ENCODE measurements at regions not wholly inside any gene's neighbourhood (a gene's known extent, or its start where the extent isn't known, plus 50 kb on each side); places are given as distances from the start of the nearest gene placed in this dataset.

DNA sequence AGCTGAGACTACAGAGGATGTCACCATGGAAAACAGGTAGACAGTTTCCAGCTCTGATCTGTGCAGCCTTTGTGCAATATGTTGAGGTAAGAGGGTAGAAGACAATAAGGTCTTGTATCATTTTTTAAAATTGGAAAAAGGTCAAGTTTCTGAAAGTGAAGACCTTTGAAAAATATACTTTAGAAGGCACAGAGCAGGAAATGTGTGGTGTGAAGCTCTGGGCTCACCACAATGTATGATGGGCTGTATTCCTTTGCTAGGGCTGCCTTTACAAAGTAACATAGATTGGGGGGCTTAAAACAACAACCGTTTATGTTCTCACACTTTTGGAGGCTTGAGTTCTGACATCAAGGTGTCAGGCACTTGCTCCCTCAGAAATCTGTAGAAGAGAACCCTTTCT is 514.3 kb upstream of the JARID2 start:
- DNase-seq (ENCODE audit: low spot score) = no peak

DNA sequence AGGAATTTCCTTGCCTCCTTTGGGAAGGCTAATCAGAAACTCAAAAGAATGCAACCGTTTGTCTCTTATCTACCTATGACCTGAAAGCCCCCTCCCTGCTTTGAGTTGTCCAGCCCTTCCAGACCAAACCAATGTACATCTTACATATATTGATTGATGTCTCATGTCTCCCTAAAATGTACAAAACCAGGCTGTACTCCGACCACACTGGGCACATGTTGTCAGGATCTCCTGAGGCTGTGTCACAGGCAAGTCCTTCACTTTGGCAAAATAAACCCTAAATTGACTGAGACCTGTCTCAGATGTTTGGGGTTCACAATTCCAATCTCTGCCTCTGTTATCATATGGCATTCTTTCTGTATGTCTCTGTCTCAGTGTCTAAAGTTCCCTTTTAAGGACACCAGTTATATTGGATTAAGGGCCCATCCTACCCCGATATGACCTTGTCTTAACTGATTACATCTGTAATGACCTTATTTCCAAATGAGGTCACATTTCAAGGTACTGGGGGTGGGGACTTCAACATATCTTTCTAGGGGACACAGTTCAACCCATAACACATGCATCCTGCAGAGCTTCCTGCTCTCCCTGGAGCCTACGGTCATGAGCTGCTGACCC is 513.5 kb upstream of the JARID2 start:
- no peak for DNase-seq (ENCODE audit: low spot score)

DNA sequence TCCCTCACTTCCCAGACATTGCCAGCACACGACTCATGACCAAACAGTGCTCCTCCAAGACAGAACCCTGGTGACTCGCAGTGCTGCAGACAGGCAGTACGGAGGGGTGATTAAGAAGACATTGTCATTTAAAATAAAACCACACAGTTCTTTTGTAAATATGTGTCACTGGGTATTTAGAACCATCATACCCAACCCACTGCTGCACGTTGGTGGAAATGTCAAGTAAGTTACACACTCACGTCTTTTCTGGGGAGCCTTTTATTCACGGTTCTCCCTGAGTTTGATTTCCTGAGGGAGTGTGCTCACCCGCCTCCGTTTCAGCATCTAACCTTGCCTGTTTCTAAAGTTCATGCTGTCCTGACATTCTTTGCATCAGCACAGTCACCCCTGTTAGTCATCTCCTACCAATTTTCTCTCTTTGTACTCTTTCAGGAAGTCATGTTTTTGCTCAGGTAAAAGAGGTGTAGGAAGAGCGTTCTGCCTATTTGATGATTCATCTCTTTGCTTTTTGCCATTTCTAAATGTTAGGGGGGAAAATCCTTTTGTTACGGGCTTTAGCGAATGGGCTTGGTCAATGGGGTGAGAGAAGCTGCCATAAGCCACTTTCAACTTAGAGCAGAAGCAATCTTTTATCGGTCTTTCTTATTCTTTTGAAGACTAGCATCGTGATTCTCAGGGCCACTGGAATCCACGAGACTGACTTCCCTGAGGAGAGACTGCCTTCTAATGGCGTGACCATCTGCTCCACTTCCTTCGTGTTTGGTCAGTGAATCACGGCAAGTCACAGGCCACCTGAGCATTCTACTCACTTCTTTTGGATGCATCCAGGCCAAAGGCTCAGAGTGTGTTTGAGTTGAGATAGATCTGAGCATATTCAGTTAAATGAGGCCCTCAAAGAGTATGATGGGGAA is 512.8 kb upstream of the JARID2 start:
- DNase-seq (ENCODE audit: low spot score) = peak; percentile 60

DNA sequence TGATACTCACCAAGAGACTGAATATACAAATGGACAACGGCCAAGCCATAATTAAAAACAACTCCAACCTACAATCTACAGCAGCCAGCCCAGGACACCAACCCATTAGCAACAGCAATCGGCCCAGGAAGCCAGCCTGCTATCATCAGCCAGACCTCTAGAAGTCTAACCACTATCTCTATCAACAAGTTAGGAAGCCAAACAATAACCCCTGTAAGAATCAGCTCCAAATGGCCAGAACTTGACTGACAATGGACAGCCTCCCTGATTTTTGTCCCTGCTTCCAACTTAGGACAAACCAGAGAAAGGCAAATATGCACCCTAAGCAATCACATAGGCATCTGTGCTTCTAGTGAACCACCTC is 511.8 kb upstream of the JARID2 start:
- DNase-seq (ENCODE audit: low spot score) = no peak

DNA sequence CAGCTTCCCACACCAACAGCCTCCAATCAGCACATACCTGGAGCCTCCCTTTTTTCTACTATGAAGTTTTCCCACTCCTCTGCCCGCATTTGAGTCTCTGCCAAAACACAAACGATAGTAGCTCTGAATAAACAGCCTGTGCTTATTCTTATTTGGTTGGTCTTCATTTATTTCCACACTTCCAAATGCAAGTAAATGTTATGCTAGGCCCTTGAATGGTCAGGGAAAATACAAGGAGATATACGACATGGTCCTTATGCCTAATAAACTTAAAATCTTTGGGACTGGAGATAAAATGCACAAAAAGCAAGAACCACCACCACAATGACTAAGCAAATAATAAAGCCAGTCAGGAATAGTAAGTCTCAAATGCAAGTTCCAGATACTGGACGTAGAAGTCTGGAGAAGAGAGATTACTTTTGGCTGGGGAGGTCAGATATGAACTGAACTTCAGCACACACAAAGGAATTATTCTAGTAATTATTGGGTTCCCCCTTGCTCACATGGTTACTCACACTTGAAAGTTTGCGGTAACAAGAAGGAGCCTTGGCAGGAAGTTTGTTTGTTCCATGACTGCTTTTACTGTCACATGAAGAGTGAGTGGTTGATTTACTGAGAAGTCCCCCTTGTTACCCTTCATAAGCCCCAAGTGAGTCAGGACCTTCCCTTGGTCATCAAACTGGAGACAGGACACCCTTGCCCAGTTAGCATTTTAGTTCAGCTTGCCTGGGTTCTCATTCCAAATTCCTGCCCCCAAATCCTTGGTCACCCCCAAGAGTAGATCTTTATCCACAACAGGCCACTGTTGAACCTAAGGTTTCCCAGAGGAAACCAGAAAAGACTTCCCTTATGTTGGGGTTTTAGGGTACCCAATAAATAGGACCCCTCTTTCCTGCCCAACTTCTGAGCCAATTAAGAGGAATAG is 511.2 kb upstream of the JARID2 start:
- peak; percentile 94 for DNase-seq (ENCODE audit: low spot score)

DNA sequence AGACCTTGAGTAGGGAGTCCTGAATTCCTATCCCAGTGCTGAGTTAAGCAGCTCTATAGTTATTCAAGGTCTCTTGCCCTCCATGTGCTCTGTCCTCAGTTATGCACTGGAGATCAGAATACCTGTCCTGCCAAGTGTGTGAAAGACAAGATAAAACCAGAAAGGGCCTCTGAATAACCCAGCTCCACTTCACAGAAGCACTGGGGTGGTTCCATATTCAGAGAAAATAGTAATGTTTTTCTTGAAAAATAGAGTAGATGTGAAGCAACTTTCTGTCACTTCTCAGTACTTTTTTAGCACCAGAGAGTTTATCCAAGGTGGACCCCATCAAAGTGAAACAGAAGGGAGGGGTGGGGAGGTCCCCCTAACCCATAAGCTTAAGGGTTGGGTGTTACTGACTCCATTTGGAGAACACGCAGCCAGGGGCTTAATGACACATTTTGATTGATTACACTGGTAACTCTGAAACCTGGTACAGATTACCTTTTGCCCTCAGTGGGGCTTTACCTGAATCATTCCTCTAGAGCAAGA is 509.8 kb upstream of the JARID2 start:
- no peak for DNase-seq (ENCODE audit: low spot score)

DNA sequence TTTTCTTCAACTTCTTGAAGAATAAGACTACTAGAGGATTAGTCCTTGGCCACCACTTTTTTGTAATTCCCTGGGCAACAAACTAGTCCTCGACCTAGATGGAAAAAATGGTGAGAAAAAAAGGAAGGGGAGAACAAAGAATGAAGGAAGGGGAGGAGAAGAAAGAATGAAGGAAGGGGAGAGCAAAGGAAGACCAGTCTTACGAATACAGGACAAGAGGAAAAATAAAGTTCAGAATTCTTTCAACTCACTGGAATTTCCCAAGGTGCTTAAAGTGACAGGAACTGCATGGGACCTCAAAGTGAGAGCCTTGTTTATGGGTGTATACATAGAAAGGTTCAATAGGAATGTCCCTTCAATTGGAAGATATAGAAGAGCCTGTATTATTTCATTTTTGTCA is 509.3 kb upstream of the JARID2 start:
- DNase-seq (ENCODE audit: low spot score) = no peak

DNA sequence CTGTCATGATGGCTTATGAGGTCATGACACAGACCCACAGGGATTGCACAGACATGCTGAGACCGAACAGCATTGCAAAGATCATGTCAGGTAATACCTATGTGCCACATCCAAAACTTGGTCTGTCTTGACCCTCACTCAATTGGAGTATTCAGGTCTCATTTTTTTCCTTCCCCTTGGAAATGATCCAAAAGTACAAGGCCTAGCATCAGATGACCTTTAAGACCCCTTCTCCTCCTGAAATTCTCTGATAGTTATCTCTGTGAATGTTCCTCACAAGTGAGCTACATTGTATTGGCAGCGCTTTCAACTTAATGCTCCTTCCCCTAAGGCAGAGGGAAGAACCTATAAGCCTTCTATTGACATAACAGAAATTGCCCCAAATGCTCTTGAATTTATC is 507.4 kb upstream of the JARID2 start:
- DNase-seq (ENCODE audit: low spot score) = no peak

DNA sequence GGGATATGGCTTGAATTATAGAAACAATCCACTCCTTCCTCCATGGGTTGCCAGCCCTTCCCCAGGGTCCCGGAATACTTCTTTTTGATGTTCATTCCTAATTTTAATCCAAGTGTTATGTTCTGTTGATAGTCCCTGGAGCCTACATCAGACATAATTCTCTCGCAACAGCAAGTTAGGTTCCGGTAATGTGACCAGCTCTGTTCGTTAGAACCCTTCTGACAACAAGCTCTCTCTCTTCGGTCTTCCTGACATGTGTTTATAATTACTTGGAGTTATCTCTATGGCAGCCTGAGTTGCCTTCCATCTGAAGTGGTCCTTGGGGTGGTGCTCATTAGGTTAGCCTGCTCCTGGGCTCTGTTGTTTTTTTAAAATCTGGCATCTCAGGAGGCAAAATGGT is 506.9 kb upstream of the JARID2 start:
- DNase-seq (ENCODE audit: low spot score) = no peak

DNA sequence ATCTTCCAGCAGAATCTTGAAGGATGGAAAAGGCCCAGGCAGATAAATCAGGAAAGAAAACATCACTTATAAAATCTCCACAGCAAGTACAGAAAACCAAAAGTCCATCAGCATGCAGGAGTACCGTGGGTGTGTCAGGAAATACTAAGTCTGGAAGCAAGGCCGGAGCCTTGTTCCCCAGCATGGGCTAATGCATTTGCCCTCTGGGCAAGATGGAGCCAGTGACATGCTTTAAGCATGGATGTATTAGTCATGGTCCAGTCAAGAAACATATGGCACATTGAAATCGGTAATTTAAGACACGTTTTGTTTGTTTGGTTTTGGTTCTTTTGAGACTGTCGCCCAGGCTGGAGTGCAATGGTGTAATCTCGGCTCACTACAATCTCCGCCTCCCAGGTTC is 506.0 kb upstream of the JARID2 start:
- no peak for DNase-seq (ENCODE audit: low spot score)

DNA sequence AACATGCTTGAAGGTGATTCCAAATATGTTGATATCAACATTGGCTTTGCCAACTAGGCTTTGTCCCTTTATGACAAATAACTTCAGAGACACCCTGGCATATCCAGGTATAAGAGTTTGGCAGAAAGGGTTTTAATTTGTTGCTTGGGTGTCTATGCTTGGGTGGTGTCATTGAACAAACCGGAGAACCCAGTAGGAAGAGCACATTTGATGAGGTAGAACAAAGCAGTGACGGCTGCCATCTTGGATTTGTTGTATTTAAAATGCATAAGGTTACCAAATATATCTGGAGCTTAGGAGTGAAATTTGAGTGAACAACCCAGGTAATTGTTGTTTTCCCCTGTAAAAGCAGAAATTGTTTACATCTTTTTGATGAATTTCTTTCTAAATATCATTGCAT is 503.7 kb upstream of the JARID2 start:
- DNase-seq (ENCODE audit: low spot score) = no peak

DNA sequence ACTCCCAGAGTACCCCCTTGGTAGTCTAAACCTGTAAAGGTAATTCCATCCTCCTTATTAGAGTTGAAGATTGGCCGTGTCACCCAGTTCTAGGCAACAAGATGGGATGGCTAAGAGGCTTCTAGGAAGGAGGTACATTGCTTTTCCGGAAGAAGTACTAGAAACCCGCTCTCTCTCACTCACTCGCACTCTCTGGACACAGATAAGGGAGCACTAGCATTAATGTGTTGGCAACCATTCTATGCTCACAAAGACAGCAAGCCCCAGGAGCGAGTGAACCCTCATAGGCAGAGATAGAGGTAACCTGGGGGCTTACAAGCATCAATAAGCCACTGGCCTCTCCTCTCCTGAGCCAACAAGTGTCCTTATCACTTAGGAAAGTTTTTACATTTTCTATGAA is 503.2 kb upstream of the JARID2 start:
- no peak for DNase-seq (ENCODE audit: low spot score)

DNA sequence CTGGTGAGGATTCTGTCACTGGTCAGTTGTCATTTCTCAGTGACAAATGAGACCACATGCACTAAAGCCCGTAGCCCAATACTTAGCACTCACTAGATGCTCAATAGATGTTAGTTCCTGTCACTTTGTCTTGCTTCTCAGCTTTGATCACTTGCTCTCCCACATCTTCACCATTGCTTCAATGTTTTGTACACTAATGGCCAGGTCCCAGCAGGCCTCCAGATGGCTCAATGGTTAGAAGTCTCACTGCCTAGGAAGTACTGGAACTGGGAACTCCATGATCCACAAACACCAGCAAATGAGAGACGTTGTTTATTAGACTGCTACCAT is 502.8 kb upstream of the JARID2 start:
- no peak for DNase-seq (ENCODE audit: low spot score)

DNA sequence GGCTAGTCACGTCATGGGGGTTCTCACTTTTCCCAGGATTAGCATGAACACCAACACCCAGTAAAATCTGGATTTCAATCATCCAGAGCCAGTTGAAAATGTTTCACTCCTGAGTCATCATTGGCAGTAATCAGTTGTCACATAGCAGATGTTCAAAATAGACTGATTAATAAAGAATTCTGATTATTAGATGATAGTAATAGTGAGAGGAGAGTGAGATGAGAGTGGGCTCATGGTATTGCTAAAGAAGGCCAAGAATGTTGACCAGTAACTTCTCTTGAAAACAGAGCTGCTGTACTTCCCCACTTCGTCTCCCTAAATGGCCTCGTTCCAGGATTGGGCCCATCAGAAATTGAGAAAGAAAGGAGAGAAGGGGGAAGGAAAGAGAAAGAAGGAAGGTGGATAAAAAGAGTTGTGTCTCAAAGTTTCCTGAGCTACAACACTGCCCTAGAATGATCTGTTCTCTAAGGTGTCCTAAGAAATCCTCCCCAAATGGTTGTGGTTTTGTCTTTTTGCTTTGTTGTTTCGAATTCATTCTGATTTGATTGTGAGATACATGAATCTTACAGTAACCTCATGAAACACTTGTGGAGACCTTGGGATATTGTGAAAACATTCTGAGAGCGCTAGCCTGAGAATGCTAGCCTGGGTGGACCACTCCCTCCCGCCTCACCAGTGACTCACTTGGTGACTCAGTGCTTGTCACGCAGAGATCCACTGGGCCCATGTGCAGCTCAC is 502.2 kb upstream of the JARID2 start:
- peak; percentile 97 for DNase-seq (ENCODE audit: low spot score)

DNA sequence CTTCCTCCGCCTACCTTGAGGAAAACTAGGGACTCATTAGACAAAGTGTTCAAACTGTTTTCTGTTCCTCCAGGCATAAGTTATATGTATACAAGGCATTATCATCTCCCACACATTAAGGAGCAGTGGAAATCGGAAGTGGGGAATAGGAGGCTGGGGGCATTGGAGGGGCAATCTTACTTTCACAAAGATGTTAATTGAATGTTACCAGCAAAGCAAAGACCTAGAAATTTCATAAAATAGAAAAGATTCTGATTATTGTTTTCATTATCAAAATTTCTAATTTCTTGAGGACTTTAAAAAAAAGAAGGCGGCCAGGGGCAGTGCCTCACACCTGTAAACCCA is 501.7 kb upstream of the JARID2 start:
- no peak for DNase-seq (ENCODE audit: low spot score)

DNA sequence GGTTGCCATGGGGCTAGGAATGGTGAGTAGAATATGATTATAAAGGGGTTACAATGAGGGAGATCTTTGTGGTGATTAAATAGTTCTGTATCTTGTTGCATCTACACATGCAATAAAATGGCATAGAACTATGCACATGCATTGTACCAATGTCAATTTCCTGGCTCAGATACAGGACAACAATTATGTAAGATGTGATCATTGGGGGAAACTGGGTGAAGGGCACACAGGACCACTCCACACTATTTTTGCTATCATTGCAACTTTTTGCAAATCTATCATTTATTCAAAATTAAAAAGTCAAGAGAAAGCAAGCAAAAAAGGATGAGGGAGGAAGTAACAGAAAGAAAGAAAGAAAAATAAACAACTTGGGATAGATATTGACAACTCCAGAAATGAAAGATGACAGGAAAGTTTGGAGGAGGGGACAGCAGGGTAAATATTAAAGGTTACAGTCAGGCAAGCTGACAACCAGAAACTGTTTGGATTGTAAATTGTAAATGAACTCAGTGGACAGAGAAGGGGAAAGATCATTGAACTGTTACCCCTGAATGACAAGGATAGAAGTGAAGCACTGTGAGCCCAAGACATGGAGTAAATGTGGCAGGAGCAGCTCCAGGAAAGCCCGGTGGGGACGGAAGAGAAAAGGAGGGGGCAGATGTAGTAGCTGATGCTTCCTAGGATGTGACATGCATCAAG is 499.6 kb upstream of the JARID2 start:
- DNase-seq (ENCODE audit: low spot score) = no peak

DNA sequence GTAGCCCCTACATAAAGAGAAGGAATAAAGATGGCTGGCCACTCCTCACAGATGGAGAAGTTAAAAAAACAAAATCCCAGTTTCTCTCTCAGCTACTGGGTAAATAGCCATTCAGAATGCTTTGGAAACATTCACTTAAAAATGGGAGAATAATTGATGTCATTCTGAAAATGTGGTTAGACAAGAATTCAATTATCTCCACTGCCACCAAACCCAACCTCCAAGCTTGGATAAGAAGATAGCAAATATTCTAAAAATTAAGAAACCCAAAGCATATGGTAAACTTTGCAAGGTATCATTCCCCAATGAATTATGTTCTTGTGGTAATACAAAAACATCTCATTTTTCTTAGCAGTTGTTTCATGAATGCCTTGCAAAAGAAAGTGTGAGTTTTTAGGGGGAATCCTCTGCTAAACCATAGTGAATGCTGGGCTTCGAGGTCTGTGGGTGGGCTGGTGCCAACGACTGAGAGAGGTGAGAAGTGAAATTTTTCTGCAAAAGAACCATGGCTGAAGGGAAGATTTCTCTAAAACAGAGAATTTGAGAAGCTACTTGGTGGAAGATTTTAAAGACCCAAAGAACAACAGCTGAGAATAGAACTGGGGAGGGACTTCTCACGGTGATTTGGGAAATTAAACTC is 497.9 kb upstream of the JARID2 start:
- peak; percentile 51 for DNase-seq (ENCODE audit: low spot score)

DNA sequence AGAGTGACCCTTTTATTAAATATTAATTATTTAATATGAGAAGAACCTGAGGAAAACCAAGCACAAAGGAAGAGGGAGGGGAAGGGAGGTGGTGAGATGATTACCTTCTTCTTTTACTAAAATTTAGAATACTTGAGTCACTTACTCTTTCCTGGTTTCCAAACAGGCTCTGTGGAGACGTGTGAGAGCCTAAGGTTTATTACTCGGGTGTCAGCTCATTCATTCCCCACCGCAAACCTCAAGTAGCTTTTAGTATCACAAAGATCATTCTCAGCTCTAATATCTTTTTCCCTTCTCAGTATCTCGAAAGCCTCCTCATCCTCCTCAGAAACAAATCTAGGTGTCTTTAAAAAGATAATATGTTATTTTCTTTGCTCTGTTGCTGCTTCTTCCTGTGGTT is 497.2 kb upstream of the JARID2 start:
- DNase-seq (ENCODE audit: low spot score) = no peak

DNA sequence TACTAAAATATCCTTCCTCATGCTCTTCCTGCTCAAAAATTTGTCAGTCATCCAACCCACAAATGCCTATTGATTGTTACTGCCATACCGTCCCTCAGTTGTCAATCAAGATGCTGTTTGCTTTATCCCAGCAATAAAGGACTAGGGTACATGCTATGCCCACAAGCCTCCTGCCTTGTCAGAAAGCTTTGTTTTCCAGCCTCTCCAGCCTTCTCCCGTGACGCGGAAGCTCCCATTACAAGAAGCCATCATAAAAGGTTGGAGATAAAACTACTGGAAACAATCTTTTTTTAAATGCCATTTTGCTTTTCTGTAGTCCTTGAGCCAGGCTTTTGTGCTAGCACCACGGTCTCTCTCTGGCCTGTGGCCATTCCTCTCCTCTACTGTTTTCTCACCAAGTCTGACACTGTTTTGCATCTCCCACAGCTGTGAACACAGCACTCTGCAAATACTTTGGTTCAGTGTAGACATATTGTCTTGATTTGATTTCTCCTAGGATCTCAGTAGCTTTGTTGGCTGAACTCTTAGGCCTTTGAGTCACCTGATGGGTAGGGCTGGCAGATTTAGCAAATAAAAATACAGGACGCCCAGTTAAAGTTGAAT is 495.7 kb upstream of the JARID2 start:
- no peak for DNase-seq (ENCODE audit: low spot score)

DNA sequence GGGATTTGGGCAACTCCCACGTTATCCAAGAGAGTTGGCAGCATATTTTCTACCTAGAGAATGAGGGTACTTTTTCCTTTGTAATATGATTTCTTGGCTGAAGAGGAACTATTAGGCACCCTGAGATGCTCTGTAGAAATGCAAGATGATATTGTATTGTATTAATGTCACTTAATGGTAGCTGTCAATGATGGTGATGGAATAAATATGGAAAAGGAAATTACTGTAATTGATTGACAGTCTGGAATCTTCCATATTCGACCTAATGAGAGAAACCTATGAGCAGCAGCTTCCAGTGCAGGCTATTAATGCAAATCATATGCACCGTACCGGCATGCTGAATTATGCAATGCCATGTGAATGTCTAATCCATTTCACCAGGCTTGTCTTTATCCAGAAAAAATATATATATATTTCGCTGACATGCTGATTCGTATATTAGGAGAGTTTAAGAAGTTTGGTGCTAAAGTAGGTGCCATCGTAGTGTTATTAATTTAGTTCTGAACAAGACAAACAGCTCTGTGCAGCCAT is 494.2 kb upstream of the JARID2 start:
- DNase-seq (ENCODE audit: low spot score) = no peak
